ENCODE measurements at regions not wholly inside any gene's neighbourhood (a gene's known extent, or its start where the extent isn't known, plus 50 kb on each side); places are given as distances from the start of the nearest gene placed in this dataset.

DNA sequence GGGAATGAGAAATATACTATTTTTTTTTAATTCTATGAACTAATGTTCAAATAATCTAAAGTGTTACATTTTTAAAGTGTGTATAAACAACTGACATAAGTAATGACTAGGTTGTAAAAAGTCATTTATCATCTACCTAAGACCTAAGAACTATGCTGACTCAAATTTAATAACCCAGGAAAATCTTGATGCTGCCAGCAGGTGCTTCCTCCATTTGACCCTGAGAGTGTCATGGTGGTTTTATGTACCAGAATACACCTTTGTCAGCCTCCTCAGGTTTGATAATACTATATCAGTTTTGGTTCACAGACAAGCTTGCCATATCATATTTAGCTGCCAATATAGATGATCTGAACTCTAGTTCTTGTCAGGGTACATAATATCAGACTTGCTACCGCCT, 1151.2 kb downstream of the PCDH17 start:
- no peaks in the 10 kb centered on the region for H3K4me1 ChIP-seq (ENCODE audit: control insufficient read depth in 2 of 2, insufficient read depth in 2 of 2, low read length in 2 of 2)
- no peaks in the 10 kb centered on the region for H3K4me1 Mint-ChIP-seq
- DNase-seq, result no peak
- H3K9me3 Mint-ChIP-seq (ENCODE audit: insufficient read depth), result no peaks in the 10 kb centered on the region
- H3K27ac Mint-ChIP-seq, result no peak overlapping the region
- H3K4me2 ChIP-seq (replicated peaks; ENCODE audit: low read depth, low read length, poor library complexity, severe bottlenecking), result no peak overlapping the region
- no peaks in the 10 kb centered on the region for H3K36me3 ChIP-seq (replicated peaks in 1 of 2; ENCODE audit: control extremely low read depth in 1 of 2, control insufficient read depth in 1 of 2, extremely low read depth in 1 of 2, insufficient read depth in 2 of 2, low read length in 1 of 2)
- H3K27me3 Mint-ChIP-seq, result no peaks in the 10 kb centered on the region
- H3K79me2 ChIP-seq (ENCODE audit: control insufficient read depth, insufficient read depth, low read length), result no peaks in the 10 kb centered on the region
- no peak overlapping the region for H3K4me3 Mint-ChIP-seq
- WGBS (ENCODE audit: insufficient coverage), result no CpG with 5 or more reads among the region's 1 CpG
- intact Hi-C loops (cut with micrococcal nuclease), result no loop called here
- H3K4me3 ChIP-seq (ENCODE audit: control extremely low read depth in 1 of 5, extremely low read depth in 1 of 5, insufficient read depth in 1 of 5, low read depth in 2 of 5, low read length in 4 of 5), result no peak overlapping the region
- TF ChIP-seq, protein P1, sequence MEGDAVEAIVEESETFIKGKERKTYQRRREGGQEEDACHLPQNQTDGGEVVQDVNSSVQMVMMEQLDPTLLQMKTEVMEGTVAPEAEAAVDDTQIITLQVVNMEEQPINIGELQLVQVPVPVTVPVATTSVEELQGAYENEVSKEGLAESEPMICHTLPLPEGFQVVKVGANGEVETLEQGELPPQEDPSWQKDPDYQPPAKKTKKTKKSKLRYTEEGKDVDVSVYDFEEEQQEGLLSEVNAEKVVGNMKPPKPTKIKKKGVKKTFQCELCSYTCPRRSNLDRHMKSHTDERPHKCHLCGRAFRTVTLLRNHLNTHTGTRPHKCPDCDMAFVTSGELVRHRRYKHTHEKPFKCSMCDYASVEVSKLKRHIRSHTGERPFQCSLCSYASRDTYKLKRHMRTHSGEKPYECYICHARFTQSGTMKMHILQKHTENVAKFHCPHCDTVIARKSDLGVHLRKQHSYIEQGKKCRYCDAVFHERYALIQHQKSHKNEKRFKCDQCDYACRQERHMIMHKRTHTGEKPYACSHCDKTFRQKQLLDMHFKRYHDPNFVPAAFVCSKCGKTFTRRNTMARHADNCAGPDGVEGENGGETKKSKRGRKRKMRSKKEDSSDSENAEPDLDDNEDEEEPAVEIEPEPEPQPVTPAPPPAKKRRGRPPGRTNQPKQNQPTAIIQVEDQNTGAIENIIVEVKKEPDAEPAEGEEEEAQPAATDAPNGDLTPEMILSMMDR (IDR thresholded peaks at IDR 0.05), result no peak
- H3K27me3 ChIP-seq (replicated peaks in 1 of 4; ENCODE audit: control extremely low read depth in 1 of 4, control insufficient read depth in 3 of 4, insufficient read depth in 4 of 4, low read length in 3 of 4), result no peaks in the 10 kb centered on the region
- ATAC-seq (ENCODE audit: low read depth), result no peak
- peaks cover 0 to 12% (median 0%) of the 10 kb centered on the region in 3 donors for H3K9me3 ChIP-seq (ENCODE audit: control extremely low read depth in 1 of 3, control insufficient read depth in 2 of 3, insufficient read depth in 1 of 3, low read length in 2 of 3)
- H3K9ac ChIP-seq (ENCODE audit: low read length), result no peak overlapping the region
- H4K20me1 ChIP-seq (ENCODE audit: control insufficient read depth, insufficient read depth, low read length, poor library complexity, severe bottlenecking), result no peaks in the 10 kb centered on the region
- H2AFZ ChIP-seq (ENCODE audit: insufficient read depth, low read depth, low read length, poor library complexity, severe bottlenecking), result no peak overlapping the region
- no peak overlapping the region for H3K27ac ChIP-seq (ENCODE audit: low read length in 2 of 2)
- CTCF ChIA-PET, result no interaction called here
- POLR2A ChIA-PET, result no interaction called here

DNA sequence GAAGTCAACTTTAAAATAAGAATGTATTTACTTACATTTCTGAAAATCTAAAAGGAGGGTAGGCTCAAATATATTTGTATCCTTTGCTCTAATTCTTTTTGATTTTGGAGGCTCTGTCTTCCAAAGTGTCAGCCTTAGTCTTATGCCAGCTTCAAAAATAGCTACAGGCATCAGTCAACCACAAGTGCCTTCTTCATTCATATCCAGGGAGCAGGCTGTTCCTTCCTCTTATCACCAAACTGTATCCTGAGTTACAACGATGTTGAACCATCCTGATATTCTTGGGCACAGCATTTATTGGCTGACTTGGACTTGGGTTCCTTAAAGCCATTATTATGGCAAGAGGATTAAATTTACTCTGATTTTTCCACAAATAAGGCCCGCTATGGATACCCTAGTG, 1161.3 kb downstream of the PCDH17 start:
- ChIA-PET POLR2A (no interaction called here), CTCF (no interaction called here)
- Histone ChIP-seq H3K4me2 (replicated peaks; ENCODE audit: low read depth, low read length, poor library complexity, severe bottlenecking) (no peak overlapping the region), H3K27ac (ENCODE audit: low read length in 2 of 2) (no peak overlapping the region), H4K20me1 (ENCODE audit: control insufficient read depth, insufficient read depth, low read length, poor library complexity, severe bottlenecking) (no peaks in the 10 kb centered on the region), H3K79me2 (ENCODE audit: control insufficient read depth, insufficient read depth, low read length) (no peaks in the 10 kb centered on the region), H3K4me3 (ENCODE audit: control extremely low read depth in 1 of 5, extremely low read depth in 1 of 5, insufficient read depth in 1 of 5, low read depth in 2 of 5, low read length in 4 of 5) (no peak overlapping the region), H3K36me3 (replicated peaks in 1 of 2; ENCODE audit: control extremely low read depth in 1 of 2, control insufficient read depth in 1 of 2, extremely low read depth in 1 of 2, insufficient read depth in 2 of 2, low read length in 1 of 2) (no peaks in the 10 kb centered on the region), H3K9ac (ENCODE audit: low read length) (no peak overlapping the region), H2AFZ (ENCODE audit: insufficient read depth, low read depth, low read length, poor library complexity, severe bottlenecking) (no peak overlapping the region), H3K4me1 (ENCODE audit: control insufficient read depth in 2 of 2, insufficient read depth in 2 of 2, low read length in 2 of 2) (no peaks in the 10 kb centered on the region), H3K27me3 (replicated peaks in 1 of 4; ENCODE audit: control extremely low read depth in 1 of 4, control insufficient read depth in 3 of 4, insufficient read depth in 4 of 4, low read length in 3 of 4) (no peaks in the 10 kb centered on the region), H3K9me3 (ENCODE audit: control extremely low read depth in 1 of 3, control insufficient read depth in 2 of 3, insufficient read depth in 1 of 3, low read length in 2 of 3) (peaks cover 0 to 1% (median 0%) of the 10 kb centered on the region in 3 donors)
- Mint-ChIP-seq H3K27me3 (no peaks in the 10 kb centered on the region), H3K4me3 (no peak overlapping the region), H3K4me1 (no peaks in the 10 kb centered on the region), H3K27ac (no peak overlapping the region), H3K9me3 (ENCODE audit: insufficient read depth) (peaks cover 4% of the 10 kb centered on the region)
- TF ChIP-seq, protein P1 (IDR thresholded peaks at IDR 0.05), result no peak
- TF ChIP-seq EZH2 (IDR thresholded peaks at IDR 0.05; ENCODE audit: borderline replicate concordance, insufficient read depth, low read depth, low read length, poor library complexity, severe bottlenecking), result no peak
- 0% methylated on average over 1 of the region's 2 CpGs for WGBS (ENCODE audit: insufficient coverage)
- ATAC-seq (ENCODE audit: low read depth) (no peak), DNase-seq (no peak)
- intact Hi-C loops (cut with micrococcal nuclease), result no loop called here
